G401.6 (cell line): ENCODE measurements at regions not wholly inside any gene's neighbourhood (a gene's known extent, or its start where the extent isn't known, plus 50 kb on each side); places are given as distances from the start of the nearest gene placed in this dataset.

Source experiments
- FAIRE-seq: peaks from 2 replicates; lab custom pipeline; 2012; peaks lifted over from hg19 to GRCh38; lab: Jason Lieb, UNC

- no peak for FAIRE-seq
Measured at GRCh38 chr1:239436286-239436685, 49.9 kb downstream of the CHRM3 start.

GRCh38 chr1:239437822-239438221 lies 51.5 kb downstream of the CHRM3 start:
- FAIRE-seq = no peak

DNA sequence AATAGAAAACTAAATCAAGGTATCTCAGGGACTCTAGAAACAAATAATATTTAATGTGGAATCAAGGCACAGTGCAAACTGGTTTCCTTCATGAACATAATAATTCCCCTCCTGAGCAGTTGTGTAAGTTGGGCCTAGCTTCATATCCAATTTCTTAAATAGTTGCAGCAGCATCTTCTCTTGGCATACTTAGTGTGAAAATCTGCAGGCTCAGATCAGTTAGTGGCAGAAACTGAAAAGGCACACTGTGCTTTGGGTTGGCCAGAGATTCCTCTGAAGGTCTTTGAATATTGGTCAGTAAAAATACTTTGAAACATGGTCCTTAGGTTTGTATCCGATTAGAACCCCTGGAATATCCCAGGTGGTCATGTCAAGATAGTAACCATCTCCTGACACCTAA lies 52.5 kb downstream of the CHRM3 start:
- no peak for FAIRE-seq

DNA sequence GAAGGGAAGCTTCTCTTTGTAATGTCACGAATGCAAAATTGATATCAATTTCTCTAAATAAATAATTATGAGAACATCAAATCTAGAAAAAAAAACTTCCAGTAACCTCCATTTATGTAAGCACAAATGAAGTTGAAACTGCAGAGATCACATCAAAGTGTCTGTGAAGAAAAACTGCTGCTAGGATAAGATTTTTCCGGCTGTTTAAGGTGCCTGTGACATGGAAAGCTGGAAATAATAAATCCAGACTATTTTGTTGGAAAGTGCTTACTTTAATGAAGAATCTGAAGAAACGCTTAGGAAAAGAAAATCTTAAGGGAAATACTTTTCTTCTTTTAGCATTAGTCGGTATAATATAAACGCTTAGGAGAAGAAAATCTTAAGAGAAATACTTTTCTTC lies 57.0 kb downstream of the CHRM3 start:
- no peak for FAIRE-seq

- FAIRE-seq = no peak
Measured at GRCh38 chr1:239446611-239447010, 60.2 kb downstream of the CHRM3 start.

GRCh38 chr1:239448911-239449310 lies 62.5 kb downstream of the CHRM3 start:
- no peak for FAIRE-seq

DNA sequence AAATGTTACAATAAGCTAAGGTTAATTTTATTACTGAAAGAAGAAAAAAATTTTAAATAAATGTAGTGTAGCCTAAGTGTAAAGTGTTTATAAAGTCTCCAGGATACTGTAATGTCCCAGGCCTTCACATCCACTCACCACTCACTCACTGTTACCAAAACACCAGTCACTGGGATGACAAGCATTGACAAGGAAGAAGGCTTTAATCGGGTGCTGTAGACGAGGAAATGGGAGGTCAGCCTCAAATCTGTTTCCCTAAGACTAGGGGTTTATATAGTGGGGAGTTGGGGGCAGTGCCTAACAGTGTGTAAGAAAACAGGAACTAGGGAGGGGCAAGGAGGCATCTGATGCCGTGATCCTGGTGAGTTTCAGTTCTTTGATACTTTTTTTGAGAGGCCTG lies 69.4 kb downstream of the CHRM3 start:
- FAIRE-seq = no peak

DNA sequence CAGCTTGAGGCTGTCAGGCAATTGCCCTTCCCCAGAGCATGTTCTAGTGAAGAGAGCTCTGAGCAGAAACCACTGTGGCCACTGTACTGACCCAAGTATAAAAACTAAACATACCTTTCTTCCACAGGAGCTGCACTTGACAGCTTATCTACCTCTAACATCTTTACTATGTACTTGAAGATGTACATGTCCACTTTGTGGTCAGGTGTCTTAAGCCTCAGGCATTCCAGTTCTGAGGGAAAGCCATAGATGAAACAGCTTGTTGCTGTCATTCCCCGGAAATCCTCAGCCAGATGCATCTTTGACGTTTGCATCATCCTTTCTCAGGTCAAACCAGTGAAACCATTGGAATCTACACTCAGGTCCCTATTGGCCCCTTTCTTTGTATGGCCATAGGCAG lies 70.4 kb downstream of the CHRM3 start:
- FAIRE-seq = no peak

- no peak for FAIRE-seq
Measured at GRCh38 chr1:239457491-239458143, 71.2 kb downstream of the CHRM3 start.

DNA sequence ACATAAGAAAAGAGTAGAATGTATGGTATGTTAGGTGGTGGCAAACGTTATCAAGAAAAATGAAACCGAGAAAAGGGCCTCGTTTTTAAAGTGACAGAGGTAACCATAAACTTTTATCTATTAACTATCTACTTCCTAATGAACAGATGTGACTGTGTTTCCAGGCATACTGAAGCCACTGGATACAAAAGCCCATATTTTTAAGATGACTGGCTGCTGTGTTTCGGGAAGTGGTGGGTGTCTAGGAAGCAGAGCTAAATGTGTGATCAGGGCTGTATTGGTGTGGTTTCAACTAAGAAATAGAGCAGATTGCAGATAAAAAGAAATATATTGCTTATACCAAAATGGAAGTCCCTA lies 71.8 kb downstream of the CHRM3 start:
- no peak for FAIRE-seq

GRCh38 chr1:239467730-239468129 lies 81.4 kb downstream of the CHRM3 start:
- no peak for FAIRE-seq

DNA sequence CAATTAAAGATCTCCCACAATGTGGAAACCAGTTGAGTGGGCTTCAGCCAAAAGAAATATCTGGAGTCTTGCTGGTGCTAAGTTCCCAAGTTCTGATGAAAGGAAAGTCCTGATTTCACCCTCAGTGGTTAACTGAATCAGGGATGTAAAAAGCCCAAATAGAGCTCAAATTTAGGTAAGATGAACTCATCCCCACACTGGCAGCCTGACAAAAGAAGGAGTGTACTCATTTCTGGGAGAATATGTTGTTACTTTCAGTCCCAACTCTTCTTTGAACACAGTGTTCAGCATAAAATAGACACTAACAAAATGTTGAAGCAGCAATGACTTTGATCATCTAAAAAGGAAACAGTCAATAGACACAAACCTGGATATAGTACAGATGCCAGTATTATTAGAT lies 91.7 kb downstream of the CHRM3 start:
- FAIRE-seq = no peak

GRCh38 chr1:239483391-239483790 lies 97.0 kb downstream of the CHRM3 start:
- FAIRE-seq = no peak

DNA sequence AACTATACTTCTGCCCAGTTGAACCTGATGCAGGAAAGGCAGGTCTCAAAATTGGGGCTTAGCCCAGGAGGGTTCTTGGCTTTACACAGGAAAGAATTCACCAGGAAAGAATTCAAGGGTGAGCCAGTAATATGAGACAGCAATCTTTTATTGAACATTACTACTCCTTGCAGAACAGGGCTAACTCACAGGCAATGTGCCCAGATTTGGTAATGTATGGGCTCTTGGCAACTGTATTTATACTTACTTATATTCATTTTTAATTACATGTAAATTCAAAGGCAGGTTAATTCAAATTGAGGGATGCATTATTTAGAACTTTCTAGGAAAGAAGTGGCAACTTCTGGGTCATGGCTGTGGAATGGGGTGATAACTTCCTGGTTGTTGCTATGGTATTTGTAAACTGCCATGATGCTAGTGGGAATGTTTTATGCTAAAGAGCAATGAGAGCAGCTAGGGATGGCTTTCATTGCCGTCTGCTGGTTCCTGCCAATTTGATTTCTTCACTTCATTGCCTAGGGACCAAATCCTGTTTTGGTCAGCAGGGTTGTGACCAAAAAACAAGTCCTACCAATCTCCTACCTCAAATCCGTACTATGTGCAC lies 107.5 kb downstream of the CHRM3 start:
- FAIRE-seq = no peak

- no peak for FAIRE-seq
Measured at GRCh38 chr1:239505094-239505493, 118.7 kb downstream of the CHRM3 start.

DNA sequence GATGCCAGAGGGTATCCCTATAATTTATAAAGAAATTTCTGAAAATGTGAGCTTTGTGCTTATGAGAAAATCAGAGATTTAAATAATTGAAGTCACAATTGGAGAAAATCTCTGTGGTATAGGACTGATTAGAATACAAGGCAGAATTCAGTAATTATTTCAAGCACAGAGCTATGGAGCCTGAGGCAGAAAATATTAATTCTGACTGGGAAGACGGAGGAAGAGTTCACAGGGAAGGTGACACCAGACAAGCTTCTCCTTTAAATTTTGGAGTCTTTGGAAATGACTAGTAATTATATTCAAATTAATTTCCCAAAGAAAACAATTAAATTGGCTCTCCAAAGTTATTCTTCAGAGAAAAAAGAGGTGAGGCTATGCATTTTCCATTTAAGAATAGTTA lies 121.5 kb downstream of the CHRM3 start:
- no peak for FAIRE-seq

DNA sequence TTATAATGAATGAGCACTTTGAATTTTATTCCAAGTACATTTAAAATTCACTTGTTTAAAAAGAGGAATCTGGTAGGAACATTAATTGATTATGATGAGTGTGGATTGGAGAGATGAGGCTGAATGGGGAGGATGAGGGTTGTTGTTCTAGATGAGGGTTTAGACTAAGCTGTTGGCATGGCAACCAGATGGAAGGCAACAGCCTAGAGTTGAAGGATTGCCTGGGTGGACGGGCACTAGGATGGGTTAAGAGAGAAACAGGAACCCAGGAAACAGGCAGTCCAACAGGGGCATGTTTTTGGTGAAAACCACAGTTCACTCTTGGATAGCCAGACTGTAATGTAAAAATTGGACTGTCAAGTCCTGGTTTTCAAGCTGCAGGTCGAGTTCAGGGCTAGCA lies 125.5 kb downstream of the CHRM3 start:
- no peak for FAIRE-seq

GRCh38 chr1:239516579-239516978 lies 130.2 kb downstream of the CHRM3 start:
- FAIRE-seq = no peak

- FAIRE-seq = no peak
Measured at GRCh38 chr1:239526391-239526790, 140.0 kb downstream of the CHRM3 start.

- no peak for FAIRE-seq
Measured at GRCh38 chr1:239527051-239527693, 140.8 kb downstream of the CHRM3 start.

GRCh38 chr1:239536165-239536849 lies 149.9 kb downstream of the CHRM3 start:
- FAIRE-seq = no peak

GRCh38 chr1:239537795-239538194 lies 151.4 kb downstream of the CHRM3 start:
- FAIRE-seq = no peak

DNA sequence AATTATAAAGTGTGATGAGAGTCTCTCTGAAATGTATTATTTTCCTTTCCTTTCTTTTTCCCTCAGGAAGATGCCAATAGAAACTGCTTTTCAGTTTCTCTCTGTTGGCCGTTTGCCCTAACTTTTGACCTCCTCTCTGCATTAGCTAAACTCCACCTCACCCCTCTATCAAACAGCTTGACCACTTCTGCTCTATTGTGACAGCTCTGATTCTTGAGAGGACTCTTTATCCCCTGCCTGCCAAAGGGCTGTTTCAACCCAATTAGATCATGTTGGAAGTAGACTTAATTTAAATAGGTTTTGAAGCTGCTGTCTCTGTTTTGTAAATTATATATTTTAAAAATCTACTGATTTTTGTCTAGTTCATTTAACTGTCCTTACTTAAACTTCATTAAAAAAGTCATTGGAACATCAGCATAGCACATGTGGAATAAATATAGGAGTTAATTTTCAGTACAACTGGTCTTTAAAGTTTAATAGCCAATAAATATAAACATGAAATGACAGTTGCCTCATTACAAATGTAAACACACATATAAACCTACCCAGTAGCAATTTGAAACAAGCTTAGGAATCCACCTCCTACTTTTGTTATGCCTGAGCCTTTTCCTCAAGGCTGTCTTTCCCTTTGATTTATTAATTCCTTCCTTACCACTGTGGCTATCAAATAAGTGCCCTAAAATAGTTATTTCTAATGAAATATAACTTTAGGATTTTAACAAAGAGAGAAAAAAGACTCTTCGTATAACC lies 152.0 kb downstream of the CHRM3 start:
- no peak for FAIRE-seq
